HUES48 (cell line): ENCODE measurements at regions not wholly inside any gene's neighbourhood (a gene's known extent, or its start where the extent isn't known, plus 50 kb on each side); places are given as distances from the start of the nearest gene placed in this dataset.
"Not testable (repeated sequence)": the region's sequence is repeated elsewhere in the genome, so short reads cannot be mapped to it uniquely, and the experiment has no call there.

Experiments
- H3K27ac ChIP-seq: one replicate; pipeline ENCODE4 v1.7.0; 2013; ENCODE audit warnings: low read depth, low read length, inconsistent platforms
- H3K27me3 ChIP-seq: 2 replicates; pipeline ENCODE4 v1.6.1; 2013; ENCODE audit warnings: mild to moderate bottlenecking, low read length; ENCODE audit not compliant: control insufficient read depth, insufficient read depth
- H3K36me3 ChIP-seq: 2 replicates; pipeline ENCODE4 v1.6.1; 2013; ENCODE audit warnings: low read length; ENCODE audit not compliant: control insufficient read depth, insufficient read depth
- H3K4me1 ChIP-seq: 2 replicates; pipeline ENCODE4 v1.6.1; 2013; ENCODE audit warnings: mild to moderate bottlenecking, low read length; ENCODE audit not compliant: control insufficient read depth, insufficient read depth
- H3K4me3 ChIP-seq: 2 replicates; pipeline ENCODE4 v1.5.1; 2013; ENCODE audit warnings: mild to moderate bottlenecking, low read depth, low read length
- H3K9ac ChIP-seq: 2 replicates; pipeline ENCODE4 v1.6.1; 2013; ENCODE audit warnings: mild to moderate bottlenecking, low read depth, low read length, moderate library complexity
- H3K9me3 ChIP-seq: 2 replicates; pipeline ENCODE4 v1.6.1; 2013; ENCODE audit warnings: low read length; ENCODE audit not compliant: control insufficient read depth, insufficient read depth

GRCh38 chr3:126292318-126293070 is 64.7 kb downstream of the KLF15 start:
- H3K36me3 ChIP-seq, result no peaks in the 10 kb centered on the region
- peaks cover 19% of the 10 kb centered on the region for H3K4me1 ChIP-seq
- no peak overlapping the region for H3K9ac ChIP-seq
- no peak overlapping the region for H3K4me3 ChIP-seq
- H3K27me3 ChIP-seq, result peaks cover 38% of the 10 kb centered on the region
- no peak overlapping the region for H3K27ac ChIP-seq
- H3K9me3 ChIP-seq, result no peaks in the 10 kb centered on the region

GRCh38 chr3:126291537-126291936 is 65.7 kb downstream of the KLF15 start:
- Histone ChIP-seq H3K4me3 (no peak overlapping the region), H3K27ac (no peak overlapping the region), H3K4me1 (peaks cover 19% of the 10 kb centered on the region), H3K27me3 (peaks cover 47% of the 10 kb centered on the region), H3K9ac (no peak overlapping the region), H3K36me3 (no peaks in the 10 kb centered on the region), H3K9me3 (no peaks in the 10 kb centered on the region)

- Histone ChIP-seq H3K27ac (no peak overlapping the region), H3K4me3 (no peak overlapping the region), H3K9ac (no peak overlapping the region), H3K36me3 (no peaks in the 10 kb centered on the region), H3K27me3 (peaks cover 49% of the 10 kb centered on the region), H3K9me3 (no peaks in the 10 kb centered on the region), H3K4me1 (peaks cover 19% of the 10 kb centered on the region)
Measured at GRCh38 chr3:126291061-126291460, 66.1 kb downstream of the KLF15 start.

GRCh38 chr3:126290325-126290724 is 66.9 kb downstream of the KLF15 start:
- H3K9me3 ChIP-seq, result no peaks in the 10 kb centered on the region
- peaks cover 19% of the 10 kb centered on the region for H3K4me1 ChIP-seq
- H3K36me3 ChIP-seq, result no peaks in the 10 kb centered on the region
- no peak overlapping the region for H3K9ac ChIP-seq
- peaks cover 49% of the 10 kb centered on the region for H3K27me3 ChIP-seq
- no peak overlapping the region for H3K4me3 ChIP-seq
- no peak overlapping the region for H3K27ac ChIP-seq

GRCh38 chr3:126289096-126289495 is 68.1 kb downstream of the KLF15 start:
- peaks cover 19% of the 10 kb centered on the region for H3K4me1 ChIP-seq

GRCh38 chr3:126288314-126288713 is 68.9 kb downstream of the KLF15 start:
- Histone ChIP-seq H3K9ac (no peak overlapping the region), H3K27ac (no peak overlapping the region), H3K9me3 (no peaks in the 10 kb centered on the region), H3K27me3 (peaks cover 49% of the 10 kb centered on the region), H3K4me1 (peaks cover 19% of the 10 kb centered on the region), H3K4me3 (peak overlapping the region; percentile 69), H3K36me3 (no peaks in the 10 kb centered on the region)

More at GRCh38 chr3:126289096-126289495, 68.1 kb downstream of the KLF15 start:
- no peak overlapping the region for H3K4me3 ChIP-seq
- no peaks in the 10 kb centered on the region for H3K9me3 ChIP-seq
- H3K36me3 ChIP-seq, result no peaks in the 10 kb centered on the region
- H3K27me3 ChIP-seq, result peaks cover 49% of the 10 kb centered on the region
- H3K27ac ChIP-seq, result no peak overlapping the region
- no peak overlapping the region for H3K9ac ChIP-seq

- Histone ChIP-seq H3K9ac (no peak overlapping the region), H3K4me3 (peak overlapping the region; percentile 69), H3K4me1 (peaks cover 19% of the 10 kb centered on the region)
Measured at GRCh38 chr3:126287536-126288241, 69.5 kb downstream of the KLF15 start.

GRCh38 chr3:126287171-126287535 is 70.1 kb downstream of the KLF15 start:
- peak overlapping the region; percentile 69 for H3K4me3 ChIP-seq
- peaks cover 49% of the 10 kb centered on the region for H3K27me3 ChIP-seq
- H3K9me3 ChIP-seq, result no peaks in the 10 kb centered on the region
- H3K27ac ChIP-seq, result no peak overlapping the region
- H3K9ac ChIP-seq, result no peak overlapping the region
- no peaks in the 10 kb centered on the region for H3K36me3 ChIP-seq
- peaks cover 17% of the 10 kb centered on the region for H3K4me1 ChIP-seq

More at GRCh38 chr3:126287536-126288241, 69.5 kb downstream of the KLF15 start:
- Histone ChIP-seq H3K27ac (peak overlapping the region; percentile 47), H3K27me3 (peaks cover 49% of the 10 kb centered on the region), H3K36me3 (no peaks in the 10 kb centered on the region), H3K9me3 (no peaks in the 10 kb centered on the region)

- Histone ChIP-seq H3K27me3 (peaks cover 40% of the 10 kb centered on the region), H3K4me1 (peaks cover 11% of the 10 kb centered on the region), H3K9ac (no peak overlapping the region), H3K27ac (no peak overlapping the region), H3K9me3 (no peaks in the 10 kb centered on the region), H3K4me3 (no peak overlapping the region), H3K36me3 (no peaks in the 10 kb centered on the region)
Measured at GRCh38 chr3:126285369-126285768, 71.8 kb downstream of the KLF15 start.

GRCh38 chr3:126284258-126284904 is 72.8 kb downstream of the KLF15 start:
- no peak overlapping the region for H3K9ac ChIP-seq
- no peaks in the 10 kb centered on the region for H3K9me3 ChIP-seq
- H3K27ac ChIP-seq, result no peak overlapping the region
- peaks cover 30% of the 10 kb centered on the region for H3K27me3 ChIP-seq
- no peak overlapping the region for H3K4me3 ChIP-seq
- no peaks in the 10 kb centered on the region for H3K36me3 ChIP-seq
- H3K4me1 ChIP-seq, result peaks cover 11% of the 10 kb centered on the region

GRCh38 chr3:126283651-126284050 is 73.6 kb downstream of the KLF15 start:
- not testable (repeated sequence) for H3K27ac ChIP-seq, H3K9me3 ChIP-seq, H3K4me1 ChIP-seq, H3K36me3 ChIP-seq, H3K9ac ChIP-seq, H3K4me3 ChIP-seq
- peaks cover 23% of the 10 kb centered on the region for H3K27me3 ChIP-seq
